ENCODE measurements at regions not wholly inside any gene's neighbourhood (a gene's known extent, or its start where the extent isn't known, plus 50 kb on each side); places are given as distances from the start of the nearest gene placed in this dataset.
"Not testable (repeated sequence)": the region's sequence is repeated elsewhere in the genome, so short reads cannot be mapped to it uniquely, and the experiment has no call there.

DNA sequence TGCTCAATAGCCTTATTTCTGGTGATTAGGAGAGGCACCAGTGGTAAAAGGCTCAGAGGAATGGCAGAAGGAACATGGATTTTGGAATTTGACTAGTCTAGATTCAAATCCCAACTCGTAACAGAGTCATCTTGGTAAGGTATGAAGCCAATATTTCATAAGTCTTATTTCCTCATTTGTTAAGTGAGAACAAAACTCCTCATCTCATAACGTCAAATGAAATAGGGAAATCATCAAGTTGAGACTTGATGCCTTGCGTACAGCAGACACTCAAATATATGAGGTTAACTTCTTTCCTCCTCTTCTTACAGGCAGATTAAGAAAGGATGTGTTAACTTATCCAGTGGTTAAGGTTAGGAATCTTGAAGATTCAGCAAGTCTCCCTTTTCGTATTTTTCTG, 189.2 kb downstream of the DLEU7 start:
- no peak for DNase-seq
- Histone ChIP-seq H4K20me1 (ENCODE audit: insufficient read depth, low read length) (no peaks in the 10 kb centered on the region), H3K36me3 (ENCODE audit: insufficient read depth, low read length) (no peaks in the 10 kb centered on the region), H3K9ac (ENCODE audit: low read depth, low read length) (no peak overlapping the region), H3K79me2 (ENCODE audit: insufficient read depth, low read length) (no peaks in the 10 kb centered on the region), H2AFZ (ENCODE audit: low read depth, low read length) (no peak overlapping the region), H3K4me3 (ENCODE audit: low read depth in 1 of 2, low read length in 2 of 2) (no peak overlapping the region), H3K9me3 (ENCODE audit: insufficient read depth, low read length, severe bottlenecking) (no peaks in the 10 kb centered on the region), H3K27ac (ENCODE audit: low read length) (no peak overlapping the region), H3K4me1 (ENCODE audit: insufficient read depth, low read length) (peaks cover 36% of the 10 kb centered on the region), H3K27me3 (ENCODE audit: insufficient read depth, low read length, poor library complexity) (no peaks in the 10 kb centered on the region), H3K4me2 (ENCODE audit: insufficient read depth, low read length) (no peak overlapping the region)
- no peak for TF ChIP-seq EZH2 (IDR thresholded peaks at IDR 0.05; ENCODE audit: borderline replicate concordance, low read depth, low read length, severe bottlenecking)
- TF ChIP-seq, protein P1, sequence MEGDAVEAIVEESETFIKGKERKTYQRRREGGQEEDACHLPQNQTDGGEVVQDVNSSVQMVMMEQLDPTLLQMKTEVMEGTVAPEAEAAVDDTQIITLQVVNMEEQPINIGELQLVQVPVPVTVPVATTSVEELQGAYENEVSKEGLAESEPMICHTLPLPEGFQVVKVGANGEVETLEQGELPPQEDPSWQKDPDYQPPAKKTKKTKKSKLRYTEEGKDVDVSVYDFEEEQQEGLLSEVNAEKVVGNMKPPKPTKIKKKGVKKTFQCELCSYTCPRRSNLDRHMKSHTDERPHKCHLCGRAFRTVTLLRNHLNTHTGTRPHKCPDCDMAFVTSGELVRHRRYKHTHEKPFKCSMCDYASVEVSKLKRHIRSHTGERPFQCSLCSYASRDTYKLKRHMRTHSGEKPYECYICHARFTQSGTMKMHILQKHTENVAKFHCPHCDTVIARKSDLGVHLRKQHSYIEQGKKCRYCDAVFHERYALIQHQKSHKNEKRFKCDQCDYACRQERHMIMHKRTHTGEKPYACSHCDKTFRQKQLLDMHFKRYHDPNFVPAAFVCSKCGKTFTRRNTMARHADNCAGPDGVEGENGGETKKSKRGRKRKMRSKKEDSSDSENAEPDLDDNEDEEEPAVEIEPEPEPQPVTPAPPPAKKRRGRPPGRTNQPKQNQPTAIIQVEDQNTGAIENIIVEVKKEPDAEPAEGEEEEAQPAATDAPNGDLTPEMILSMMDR (IDR thresholded peaks at IDR 0.05; ENCODE audit: borderline replicate concordance, extremely low read depth, low read length, poor library complexity, severe bottlenecking): no peak
- no peak for ATAC-seq (ENCODE audit: insufficient read depth, low read depth)

DNA sequence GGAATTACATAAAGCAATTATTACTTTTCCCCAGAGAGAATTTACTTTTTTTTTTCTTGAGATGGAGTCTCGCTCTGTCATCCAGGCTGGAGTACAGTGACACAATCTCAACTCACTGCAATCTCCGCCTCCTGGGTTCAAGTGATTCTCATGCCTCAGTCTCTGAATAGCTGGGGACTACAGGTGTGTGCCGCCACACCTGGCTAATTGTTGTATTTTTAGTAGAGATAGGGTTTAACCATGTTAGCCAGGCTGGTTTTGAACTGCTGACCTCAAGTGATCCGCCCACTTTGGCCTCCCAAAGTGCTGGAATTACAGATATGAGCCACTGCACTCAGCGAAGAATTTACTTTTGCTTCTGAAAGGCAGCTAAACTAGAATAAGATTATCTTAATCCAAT, 181.6 kb downstream of the DLEU7 start:
- not testable (repeated sequence) for H2AFZ ChIP-seq (ENCODE audit: low read depth, low read length); H3K4me1 ChIP-seq (ENCODE audit: insufficient read depth, low read length); H3K27ac ChIP-seq (ENCODE audit: low read length); H4K20me1 ChIP-seq (ENCODE audit: insufficient read depth, low read length); H3K79me2 ChIP-seq (ENCODE audit: insufficient read depth, low read length); DNase-seq; H3K36me3 ChIP-seq (ENCODE audit: insufficient read depth, low read length); H3K9ac ChIP-seq (ENCODE audit: low read depth, low read length); H3K27me3 ChIP-seq (ENCODE audit: insufficient read depth, low read length, poor library complexity); H3K9me3 ChIP-seq (ENCODE audit: insufficient read depth, low read length, severe bottlenecking); ATAC-seq (ENCODE audit: insufficient read depth, low read depth); H3K4me3 ChIP-seq (ENCODE audit: low read depth in 1 of 2, low read length in 2 of 2); H3K4me2 ChIP-seq (ENCODE audit: insufficient read depth, low read length)

DNA sequence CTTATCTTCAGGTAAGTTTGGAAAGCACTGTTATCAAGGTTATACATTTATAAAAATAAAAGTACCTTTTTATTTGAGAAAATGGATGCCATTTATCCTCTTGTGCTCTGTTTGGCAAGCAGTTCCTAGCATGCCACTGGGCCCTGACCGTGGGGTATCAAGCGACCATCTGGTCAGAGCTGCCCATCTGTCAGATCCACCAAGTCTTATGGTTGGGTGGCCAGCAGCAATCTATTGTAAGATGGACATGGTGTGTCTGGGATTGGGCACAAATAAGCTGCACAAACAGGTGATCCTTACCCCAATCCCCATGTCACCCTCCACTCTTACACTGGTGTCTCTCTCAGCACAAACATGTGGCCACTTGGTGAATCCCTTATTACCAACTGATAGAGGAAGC, 178.5 kb downstream of the DLEU7 start:
- ATAC-seq (ENCODE audit: insufficient read depth, low read depth) (no peak), DNase-seq (no peak)
- no peak overlapping the region for H3K4me2 ChIP-seq (ENCODE audit: insufficient read depth, low read length)
- H4K20me1 ChIP-seq (ENCODE audit: insufficient read depth, low read length): no peaks in the 10 kb centered on the region
- no peaks in the 10 kb centered on the region for H3K27me3 ChIP-seq (ENCODE audit: insufficient read depth, low read length, poor library complexity)
- H3K9ac ChIP-seq (ENCODE audit: low read depth, low read length): no peak overlapping the region
- H2AFZ ChIP-seq (ENCODE audit: low read depth, low read length): no peak overlapping the region
- H3K4me1 ChIP-seq (ENCODE audit: insufficient read depth, low read length): peaks cover 14% of the 10 kb centered on the region
- H3K9me3 ChIP-seq (ENCODE audit: insufficient read depth, low read length, severe bottlenecking): peaks cover 10% of the 10 kb centered on the region
- no peak overlapping the region for H3K27ac ChIP-seq (ENCODE audit: low read length)
- H3K4me3 ChIP-seq (ENCODE audit: low read depth in 1 of 2, low read length in 2 of 2): no peak overlapping the region
- no peaks in the 10 kb centered on the region for H3K36me3 ChIP-seq (ENCODE audit: insufficient read depth, low read length)
- TF ChIP-seq, protein P1 (IDR thresholded peaks at IDR 0.05; ENCODE audit: borderline replicate concordance, extremely low read depth, low read length, poor library complexity, severe bottlenecking): no peak
- no peak for TF ChIP-seq EZH2 (IDR thresholded peaks at IDR 0.05; ENCODE audit: borderline replicate concordance, low read depth, low read length, severe bottlenecking)
- H3K79me2 ChIP-seq (ENCODE audit: insufficient read depth, low read length): no peaks in the 10 kb centered on the region

DNA sequence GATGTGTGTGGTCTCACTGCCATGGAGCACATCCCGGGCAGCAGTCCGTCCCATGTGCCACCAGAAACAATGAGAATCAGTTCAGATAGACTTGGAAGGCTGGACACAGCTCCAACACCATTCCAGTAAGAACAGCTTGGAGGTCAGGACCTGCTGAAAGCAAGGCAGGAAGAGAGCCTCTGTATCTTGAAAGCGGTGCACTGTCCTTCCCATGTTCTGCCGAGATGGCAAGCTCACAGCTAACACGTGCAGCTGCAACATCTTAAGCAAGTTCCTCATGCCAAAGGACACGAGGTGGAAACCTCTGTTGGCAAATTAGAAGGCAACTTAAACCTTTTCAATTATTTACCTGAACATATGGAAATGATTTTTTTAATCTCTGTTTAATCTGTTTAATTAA, 175.4 kb downstream of the DLEU7 start:
- H3K79me2 ChIP-seq (ENCODE audit: insufficient read depth, low read length): no peaks in the 10 kb centered on the region
- DNase-seq (no peak), ATAC-seq (ENCODE audit: insufficient read depth, low read depth) (no peak)
- H3K4me1 ChIP-seq (ENCODE audit: insufficient read depth, low read length): peaks cover 14% of the 10 kb centered on the region
- H3K36me3 ChIP-seq (ENCODE audit: insufficient read depth, low read length): no peaks in the 10 kb centered on the region
- peaks cover 10% of the 10 kb centered on the region for H3K9me3 ChIP-seq (ENCODE audit: insufficient read depth, low read length, severe bottlenecking)
- H2AFZ ChIP-seq (ENCODE audit: low read depth, low read length): no peak overlapping the region
- no peaks in the 10 kb centered on the region for H4K20me1 ChIP-seq (ENCODE audit: insufficient read depth, low read length)
- no peak overlapping the region for H3K4me3 ChIP-seq (ENCODE audit: low read depth in 1 of 2, low read length in 2 of 2)
- no peak overlapping the region for H3K9ac ChIP-seq (ENCODE audit: low read depth, low read length)
- no peaks in the 10 kb centered on the region for H3K27me3 ChIP-seq (ENCODE audit: insufficient read depth, low read length, poor library complexity)
- TF ChIP-seq, protein P1 (IDR thresholded peaks at IDR 0.05; ENCODE audit: borderline replicate concordance, extremely low read depth, low read length, poor library complexity, severe bottlenecking): no peak
- no peak for TF ChIP-seq EZH2 (IDR thresholded peaks at IDR 0.05; ENCODE audit: borderline replicate concordance, low read depth, low read length, severe bottlenecking)
- H3K27ac ChIP-seq (ENCODE audit: low read length): no peak overlapping the region
- H3K4me2 ChIP-seq (ENCODE audit: insufficient read depth, low read length): no peak overlapping the region
